ENCODE measurements at regions not wholly inside any gene's neighbourhood (a gene's known extent, or its start where the extent isn't known, plus 50 kb on each side); places are given as distances from the start of the nearest gene placed in this dataset.

DNA sequence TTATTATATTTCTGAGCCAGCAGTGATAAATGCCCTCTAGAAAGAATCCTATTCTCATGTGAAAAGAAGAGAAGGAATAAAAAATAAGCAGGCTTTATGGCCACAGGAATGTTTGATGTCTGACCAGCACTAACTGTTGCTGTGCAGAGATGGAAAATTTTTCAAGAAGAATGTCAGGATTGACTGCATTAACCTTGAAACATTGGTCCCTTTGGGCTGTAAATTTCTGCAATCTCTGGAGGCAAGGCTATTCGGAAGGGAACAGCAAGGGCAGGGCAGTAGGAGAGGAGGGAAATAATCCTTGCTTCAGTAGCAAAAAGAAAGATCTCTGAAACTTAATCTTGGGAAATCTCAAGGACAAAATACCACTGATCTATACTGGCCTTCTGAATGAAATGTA is 415.2 kb downstream of the DNAH5 start:
- TF ChIP-seq, protein P1, sequence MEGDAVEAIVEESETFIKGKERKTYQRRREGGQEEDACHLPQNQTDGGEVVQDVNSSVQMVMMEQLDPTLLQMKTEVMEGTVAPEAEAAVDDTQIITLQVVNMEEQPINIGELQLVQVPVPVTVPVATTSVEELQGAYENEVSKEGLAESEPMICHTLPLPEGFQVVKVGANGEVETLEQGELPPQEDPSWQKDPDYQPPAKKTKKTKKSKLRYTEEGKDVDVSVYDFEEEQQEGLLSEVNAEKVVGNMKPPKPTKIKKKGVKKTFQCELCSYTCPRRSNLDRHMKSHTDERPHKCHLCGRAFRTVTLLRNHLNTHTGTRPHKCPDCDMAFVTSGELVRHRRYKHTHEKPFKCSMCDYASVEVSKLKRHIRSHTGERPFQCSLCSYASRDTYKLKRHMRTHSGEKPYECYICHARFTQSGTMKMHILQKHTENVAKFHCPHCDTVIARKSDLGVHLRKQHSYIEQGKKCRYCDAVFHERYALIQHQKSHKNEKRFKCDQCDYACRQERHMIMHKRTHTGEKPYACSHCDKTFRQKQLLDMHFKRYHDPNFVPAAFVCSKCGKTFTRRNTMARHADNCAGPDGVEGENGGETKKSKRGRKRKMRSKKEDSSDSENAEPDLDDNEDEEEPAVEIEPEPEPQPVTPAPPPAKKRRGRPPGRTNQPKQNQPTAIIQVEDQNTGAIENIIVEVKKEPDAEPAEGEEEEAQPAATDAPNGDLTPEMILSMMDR (IDR thresholded peaks at IDR 0.05), result no peak
- no peak for TF ChIP-seq POLR2A (IDR thresholded peaks at IDR 0.05)

All from Peyer's patch (tissue), 4 donors.